22Rv1 (cell line): ENCODE measurements at regions not wholly inside any gene's neighbourhood (a gene's known extent, or its start where the extent isn't known, plus 50 kb on each side); places are given as distances from the start of the nearest gene placed in this dataset.

ENCODE experiments used
- ZFX ChIP-seq: fragments of 450-650 bp; IDR thresholded peaks from 2 replicates; pipeline ENCODE4 v1.6.1; 2017; ENCODE audit warnings: antibody characterized with exemption, borderline replicate concordance
- TF ChIP-seq, protein P1 (sequence below): fragments of 450-650 bp; IDR thresholded peaks from 2 replicates; pipeline ENCODE4 v1.5.1; 2017; ENCODE audit warnings: mild to moderate bottlenecking

DNA sequence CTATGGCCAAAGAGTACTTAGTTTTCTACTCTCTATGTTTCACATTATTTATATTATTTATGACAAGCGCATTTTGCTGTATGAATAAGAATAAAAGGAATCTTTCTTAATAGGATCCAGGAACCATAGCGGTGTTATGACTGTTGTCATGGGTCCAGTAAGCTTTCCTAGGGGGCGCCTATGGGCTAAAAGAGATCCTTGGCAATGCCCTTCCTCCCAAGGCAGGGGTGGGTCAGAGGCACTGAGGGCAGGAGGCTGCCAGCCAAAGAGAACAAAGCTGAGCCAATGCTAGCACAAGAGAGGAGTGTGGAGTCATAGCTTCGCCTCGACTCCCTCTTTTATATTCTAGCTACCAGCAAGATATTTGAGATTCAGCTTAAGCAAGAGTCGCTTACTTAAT lies 98.4 kb upstream of the GNAQ start:
- TF ChIP-seq, protein P1, sequence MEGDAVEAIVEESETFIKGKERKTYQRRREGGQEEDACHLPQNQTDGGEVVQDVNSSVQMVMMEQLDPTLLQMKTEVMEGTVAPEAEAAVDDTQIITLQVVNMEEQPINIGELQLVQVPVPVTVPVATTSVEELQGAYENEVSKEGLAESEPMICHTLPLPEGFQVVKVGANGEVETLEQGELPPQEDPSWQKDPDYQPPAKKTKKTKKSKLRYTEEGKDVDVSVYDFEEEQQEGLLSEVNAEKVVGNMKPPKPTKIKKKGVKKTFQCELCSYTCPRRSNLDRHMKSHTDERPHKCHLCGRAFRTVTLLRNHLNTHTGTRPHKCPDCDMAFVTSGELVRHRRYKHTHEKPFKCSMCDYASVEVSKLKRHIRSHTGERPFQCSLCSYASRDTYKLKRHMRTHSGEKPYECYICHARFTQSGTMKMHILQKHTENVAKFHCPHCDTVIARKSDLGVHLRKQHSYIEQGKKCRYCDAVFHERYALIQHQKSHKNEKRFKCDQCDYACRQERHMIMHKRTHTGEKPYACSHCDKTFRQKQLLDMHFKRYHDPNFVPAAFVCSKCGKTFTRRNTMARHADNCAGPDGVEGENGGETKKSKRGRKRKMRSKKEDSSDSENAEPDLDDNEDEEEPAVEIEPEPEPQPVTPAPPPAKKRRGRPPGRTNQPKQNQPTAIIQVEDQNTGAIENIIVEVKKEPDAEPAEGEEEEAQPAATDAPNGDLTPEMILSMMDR = peak; percentile 56
- no peak for TF ChIP-seq ZFX
